ENCODE measurements at regions not wholly inside any gene's neighbourhood (a gene's known extent, or its start where the extent isn't known, plus 50 kb on each side); places are given as distances from the start of the nearest gene placed in this dataset.

GRCh38 chr16:48932216-48932855, 322.4 kb upstream of the N4BP1 start:
- H3K27me3 ChIP-seq = no peaks in the 10 kb centered on the region
- H4K20me1 ChIP-seq (ENCODE audit: insufficient read depth, poor library complexity, severe bottlenecking) = no peaks in the 10 kb centered on the region
- H3K9me2 ChIP-seq (replicated peaks; ENCODE audit: insufficient read depth) = no peaks in the 10 kb centered on the region
- H3K9me3 ChIP-seq (ENCODE audit: low read depth) = no peaks in the 10 kb centered on the region
- TF ChIP-seq CTCF (IDR thresholded peaks at IDR 0.05; ENCODE audit: poor library complexity) = no peak
- TF ChIP-seq EZH2 (IDR thresholded peaks at IDR 0.05; ENCODE audit: borderline replicate concordance) = no peak
- no peak for TF ChIP-seq EZH2phosphoT487 (IDR thresholded peaks at IDR 0.05; ENCODE audit: low read depth, severe bottlenecking, unreplicated experiment)
- no peaks in the 10 kb centered on the region for H3K36me3 ChIP-seq (replicated peaks; ENCODE audit: insufficient read depth, low read depth)
- DNase-seq (ENCODE audit: low spot score) = no peak
- H3K4me3 ChIP-seq = no peak overlapping the region
- no peak overlapping the region for H2AFZ ChIP-seq
- H3K4me1 ChIP-seq (ENCODE audit: insufficient read depth) = no peaks in the 10 kb centered on the region
- no peak overlapping the region for H3K27ac ChIP-seq
- WGBS (ENCODE audit: low lambda C conversion rate, missing lambda C conversion rate) = 85% methylated on average over 9 of the region's 9 CpGs
- no peaks in the 10 kb centered on the region for H3K79me2 ChIP-seq
- no peak overlapping the region for H3K4me2 ChIP-seq

- Histone ChIP-seq H3K79me2 (no peaks in the 10 kb centered on the region), H4K20me1 (ENCODE audit: insufficient read depth, poor library complexity, severe bottlenecking) (no peaks in the 10 kb centered on the region), H3K9me3 (ENCODE audit: low read depth) (no peaks in the 10 kb centered on the region), H2AFZ (no peak overlapping the region), H3K36me3 (replicated peaks; ENCODE audit: insufficient read depth, low read depth) (no peaks in the 10 kb centered on the region), H3K27me3 (no peaks in the 10 kb centered on the region), H3K4me2 (no peak overlapping the region), H3K4me1 (ENCODE audit: insufficient read depth) (no peaks in the 10 kb centered on the region), H3K27ac (no peak overlapping the region), H3K9me2 (replicated peaks; ENCODE audit: insufficient read depth) (no peaks in the 10 kb centered on the region), H3K4me3 (no peak overlapping the region)
- WGBS (ENCODE audit: low lambda C conversion rate, missing lambda C conversion rate) = 92% methylated on average over 4 of the region's 4 CpGs
- DNase-seq (ENCODE audit: low spot score) = no peak
- TF ChIP-seq EZH2phosphoT487 (IDR thresholded peaks at IDR 0.05; ENCODE audit: low read depth, severe bottlenecking, unreplicated experiment) (no peak), EZH2 (IDR thresholded peaks at IDR 0.05; ENCODE audit: borderline replicate concordance) (no peak), CTCF (IDR thresholded peaks at IDR 0.05; ENCODE audit: poor library complexity) (no peak)
Observed at GRCh38 chr16:48930951-48931553, 321.1 kb upstream of the N4BP1 start.

GRCh38 chr16:48919791-48920190, 309.8 kb upstream of the N4BP1 start:
- no peak overlapping the region for H3K4me2 ChIP-seq
- H3K36me3 ChIP-seq (replicated peaks; ENCODE audit: insufficient read depth, low read depth) = no peaks in the 10 kb centered on the region
- WGBS (ENCODE audit: low lambda C conversion rate, missing lambda C conversion rate) = 78% methylated on average over 6 of the region's 6 CpGs
- H3K4me3 ChIP-seq = no peak overlapping the region
- H2AFZ ChIP-seq = no peak overlapping the region
- no peaks in the 10 kb centered on the region for H3K9me3 ChIP-seq (ENCODE audit: low read depth)
- TF ChIP-seq EZH2phosphoT487 (IDR thresholded peaks at IDR 0.05; ENCODE audit: low read depth, severe bottlenecking, unreplicated experiment) = no peak
- no peak for TF ChIP-seq EZH2 (IDR thresholded peaks at IDR 0.05; ENCODE audit: borderline replicate concordance)
- no peak for TF ChIP-seq CTCF (IDR thresholded peaks at IDR 0.05; ENCODE audit: poor library complexity)
- H3K79me2 ChIP-seq = no peaks in the 10 kb centered on the region
- no peak for DNase-seq (ENCODE audit: low spot score)
- no peaks in the 10 kb centered on the region for H3K27me3 ChIP-seq
- no peaks in the 10 kb centered on the region for H4K20me1 ChIP-seq (ENCODE audit: insufficient read depth, poor library complexity, severe bottlenecking)
- no peak overlapping the region for H3K27ac ChIP-seq
- no peaks in the 10 kb centered on the region for H3K4me1 ChIP-seq (ENCODE audit: insufficient read depth)
- H3K9me2 ChIP-seq (replicated peaks; ENCODE audit: insufficient read depth) = no peaks in the 10 kb centered on the region

All from hepatocyte (in vitro differentiated cells).